ENCODE measurements at regions not wholly inside any gene's neighbourhood (a gene's known extent, or its start where the extent isn't known, plus 50 kb on each side); places are given as distances from the start of the nearest gene placed in this dataset.

DNA sequence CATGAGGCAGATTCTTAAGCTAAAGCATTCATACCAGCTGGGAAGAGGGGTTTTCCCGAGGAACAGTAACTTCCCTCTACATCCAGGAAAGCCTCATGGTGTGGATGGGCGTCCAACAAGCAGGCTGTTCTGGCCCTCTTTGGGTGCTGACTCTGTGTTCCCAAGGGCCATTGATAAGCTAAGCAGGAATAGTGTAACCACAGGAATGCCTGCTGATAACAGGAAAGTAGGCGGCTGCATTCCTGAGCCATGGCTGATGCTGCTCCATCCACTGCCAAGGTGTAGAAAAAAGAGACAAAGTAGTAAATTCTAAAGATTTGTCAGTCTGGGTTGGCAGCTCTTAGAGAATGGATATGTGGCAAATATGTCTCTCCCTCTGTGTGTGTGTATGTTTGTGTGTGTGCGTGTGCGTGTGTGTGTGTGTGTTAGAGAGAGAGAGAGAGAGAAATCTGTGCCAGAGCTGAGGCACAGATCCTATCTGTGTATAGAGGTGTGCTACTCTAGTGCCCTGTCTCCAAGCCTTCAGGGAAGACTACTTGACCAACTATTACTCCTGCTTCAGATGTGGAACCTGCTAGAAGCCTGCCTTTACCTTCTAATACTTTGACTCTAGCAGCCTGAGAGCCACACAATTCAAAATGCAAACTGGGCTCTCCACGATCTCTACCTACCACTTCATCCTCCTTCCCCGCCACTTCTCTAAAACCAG, 353.1 kb upstream of the NR3C2 start:
- DNase-seq = no peak

DNA sequence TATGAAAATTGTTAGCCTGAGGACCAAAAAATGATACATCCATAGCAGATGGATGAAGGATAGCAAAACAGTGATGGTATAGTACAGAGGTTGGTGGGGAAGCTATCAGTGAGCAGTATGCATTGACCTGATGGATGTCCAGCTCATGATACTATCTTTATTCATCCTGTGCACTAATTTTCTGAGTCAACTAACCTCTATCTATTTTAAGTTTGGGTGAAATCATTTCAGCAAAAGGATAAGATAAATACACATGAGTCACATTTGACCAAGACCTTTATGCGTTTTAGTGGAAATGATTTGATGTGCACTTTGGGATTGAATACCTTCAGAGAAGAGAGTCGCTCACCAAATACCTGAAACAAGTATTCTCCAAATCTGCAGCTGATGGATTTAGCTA, 351.0 kb upstream of the NR3C2 start:
- DNase-seq = no peak

DNA sequence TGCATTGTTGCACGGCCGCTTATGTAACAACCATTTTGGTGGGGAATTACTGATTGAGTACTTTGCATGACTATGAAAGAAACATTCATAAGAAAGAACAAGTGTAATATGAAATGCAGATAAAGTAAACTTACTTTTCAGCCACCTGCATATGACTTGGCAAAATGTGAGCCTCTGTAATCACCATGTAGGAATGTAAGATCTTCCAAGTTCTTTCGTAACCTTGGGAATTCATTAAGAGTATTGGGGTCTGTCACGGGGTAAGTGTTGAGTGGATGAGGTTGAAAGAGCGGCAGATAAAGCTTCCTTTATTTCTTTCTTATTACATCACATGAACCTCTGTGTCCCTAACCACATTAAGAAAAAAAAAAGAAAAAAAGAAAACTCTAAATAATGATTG, 348.5 kb upstream of the NR3C2 start:
- DNase-seq = no peak

DNA sequence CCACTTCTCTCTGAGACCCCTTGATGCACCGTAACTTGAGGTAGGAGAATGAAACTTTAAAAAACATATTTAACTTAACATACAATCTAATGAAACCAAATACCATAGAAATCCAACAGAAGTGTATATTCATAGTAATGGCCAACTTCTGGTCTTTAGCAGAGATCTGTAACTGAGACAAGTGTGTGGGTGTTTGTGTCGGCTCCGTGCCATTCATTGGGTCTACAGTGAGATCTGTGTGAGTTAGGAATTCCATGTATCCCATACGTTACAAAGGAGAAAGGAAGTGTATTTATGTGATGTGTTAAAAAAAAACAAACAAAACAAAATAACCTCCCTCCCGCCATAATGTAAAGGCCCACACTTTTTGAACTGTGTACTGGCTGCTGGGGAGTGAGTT, 348.0 kb upstream of the NR3C2 start:
- DNase-seq = no peak

DNA sequence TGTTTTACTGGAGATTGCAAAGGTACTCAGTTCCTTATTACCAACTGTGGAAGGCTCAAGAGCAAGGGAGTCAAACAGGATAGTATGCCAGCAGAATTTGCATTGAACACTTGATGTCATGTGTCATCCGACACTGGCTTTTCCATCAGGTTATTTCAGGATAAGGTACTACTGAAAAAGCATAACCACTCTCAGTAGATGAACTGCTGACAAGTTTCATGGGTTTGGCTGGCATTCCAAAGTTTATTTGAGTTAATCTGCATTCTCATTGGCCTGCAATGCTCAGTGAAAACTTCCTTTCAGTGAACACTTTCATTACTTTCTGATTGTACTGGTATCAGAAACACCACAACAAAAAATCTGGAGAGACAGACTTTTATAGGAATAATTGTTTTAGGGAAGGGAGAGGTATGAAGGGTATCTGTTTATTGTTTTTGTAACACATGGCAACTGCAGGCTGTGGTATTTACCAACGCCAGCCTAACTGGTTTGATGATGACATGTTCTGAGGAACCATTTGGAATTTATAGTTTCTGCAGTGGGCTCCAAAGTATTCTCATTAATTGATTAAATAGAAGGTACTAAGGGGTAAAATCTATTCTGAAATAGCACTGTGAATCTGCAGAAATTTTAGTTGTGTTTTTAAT, 345.7 kb upstream of the NR3C2 start:
- no peak for DNase-seq

DNA sequence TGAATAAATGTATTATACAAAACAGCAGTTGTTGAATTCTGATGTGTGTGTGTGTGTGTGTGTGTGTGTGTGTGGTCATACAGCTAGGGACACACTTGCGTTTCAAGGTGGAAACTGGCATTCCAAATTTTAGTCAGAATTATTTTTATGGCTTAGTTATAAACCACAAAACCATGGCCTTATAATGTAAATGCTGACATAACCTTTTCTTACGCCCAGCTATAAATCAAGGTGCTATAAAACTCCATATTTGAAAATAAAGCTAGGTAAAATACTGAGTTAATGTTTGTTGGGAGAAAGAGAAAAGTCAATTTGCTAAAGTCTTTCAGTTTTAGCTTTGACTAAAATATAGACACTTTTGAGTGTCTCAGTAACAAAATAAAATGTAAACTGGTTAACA, 345.1 kb upstream of the NR3C2 start:
- no peak for DNase-seq

DNA sequence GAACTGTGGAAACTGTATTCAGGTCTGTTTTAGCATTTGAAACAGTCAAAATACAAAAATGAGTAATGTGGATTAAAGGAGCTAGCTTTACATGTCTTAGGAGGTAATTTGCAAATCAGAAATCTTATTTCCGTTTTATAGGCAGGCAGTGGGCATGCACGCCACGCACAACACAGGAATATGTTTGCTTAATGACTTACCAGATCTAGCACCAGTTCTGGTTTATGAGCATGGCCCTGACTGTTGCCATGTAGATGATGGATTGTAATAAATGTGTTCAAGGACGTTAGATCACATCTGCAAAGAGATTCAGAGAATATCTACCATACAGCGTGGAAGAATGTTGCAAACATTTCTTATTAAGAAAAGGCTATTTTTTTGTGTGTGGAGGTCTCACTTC, 344.5 kb upstream of the NR3C2 start:
- no peak for DNase-seq

DNA sequence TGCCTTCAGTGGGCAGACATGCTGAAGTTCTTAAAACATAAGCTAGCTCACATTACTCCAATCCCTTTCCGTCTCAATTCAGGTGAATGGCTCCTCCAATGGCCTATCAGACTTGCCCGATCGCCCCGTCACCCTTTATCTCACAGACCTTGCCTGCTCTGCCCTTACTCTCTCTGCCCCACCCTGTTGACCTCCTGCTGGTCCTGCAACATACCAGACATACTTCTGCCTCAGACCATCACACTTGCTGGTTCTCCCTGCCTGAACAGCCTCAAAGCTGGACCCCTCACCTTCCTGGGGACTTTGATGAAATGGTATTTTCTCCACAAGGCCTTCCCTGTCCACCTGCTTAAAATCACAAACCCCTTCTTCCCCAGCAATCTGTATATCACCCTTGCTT, 340.1 kb upstream of the NR3C2 start:
- no peak for DNase-seq

DNA sequence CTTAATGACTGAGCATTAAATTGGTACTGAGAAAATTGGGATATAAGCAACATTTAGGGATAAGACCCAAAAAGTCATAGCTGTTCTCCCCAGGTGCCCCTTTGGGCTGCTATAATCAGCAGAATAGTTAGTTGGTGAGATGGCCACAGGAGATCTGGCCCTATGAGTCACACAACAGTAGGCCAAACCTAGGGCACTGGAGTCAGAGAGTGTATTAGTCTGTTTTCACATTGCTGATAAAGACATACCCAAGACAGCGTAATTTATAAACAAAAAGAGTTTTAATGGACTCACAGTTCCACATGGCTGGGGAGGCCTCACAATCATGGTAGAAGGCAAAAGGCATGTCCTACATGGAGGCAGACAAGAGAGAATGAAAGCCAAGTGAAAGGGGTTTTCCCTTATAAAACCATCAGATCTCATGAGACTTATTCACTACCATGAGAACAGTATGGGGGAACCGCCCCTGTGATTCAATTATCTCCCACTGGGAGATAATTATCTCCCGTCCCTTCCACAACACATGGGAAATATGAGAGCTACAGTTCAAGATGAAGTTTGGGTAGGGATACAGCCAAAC, 338.3 kb upstream of the NR3C2 start:
- no peak for DNase-seq

DNA sequence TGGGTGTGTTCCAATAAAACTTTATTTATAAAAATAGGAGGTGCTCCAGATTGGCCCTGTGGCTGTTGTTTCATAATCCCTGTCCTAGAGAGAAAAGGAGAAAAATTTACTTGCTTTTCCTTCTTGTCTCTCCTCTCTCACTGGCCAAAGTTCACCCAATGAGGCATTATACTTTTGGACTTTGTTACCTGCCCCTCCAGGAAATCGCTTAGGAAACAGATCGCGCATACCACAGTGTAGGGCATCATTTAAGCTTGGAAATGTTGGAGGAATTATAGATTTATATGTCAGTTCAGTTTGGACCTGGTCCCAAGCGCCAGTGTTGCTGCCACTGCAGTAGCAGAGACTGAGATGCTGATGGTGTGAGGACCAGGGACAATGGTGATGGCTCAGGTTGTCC, 337.6 kb upstream of the NR3C2 start:
- DNase-seq = no peak

DNA sequence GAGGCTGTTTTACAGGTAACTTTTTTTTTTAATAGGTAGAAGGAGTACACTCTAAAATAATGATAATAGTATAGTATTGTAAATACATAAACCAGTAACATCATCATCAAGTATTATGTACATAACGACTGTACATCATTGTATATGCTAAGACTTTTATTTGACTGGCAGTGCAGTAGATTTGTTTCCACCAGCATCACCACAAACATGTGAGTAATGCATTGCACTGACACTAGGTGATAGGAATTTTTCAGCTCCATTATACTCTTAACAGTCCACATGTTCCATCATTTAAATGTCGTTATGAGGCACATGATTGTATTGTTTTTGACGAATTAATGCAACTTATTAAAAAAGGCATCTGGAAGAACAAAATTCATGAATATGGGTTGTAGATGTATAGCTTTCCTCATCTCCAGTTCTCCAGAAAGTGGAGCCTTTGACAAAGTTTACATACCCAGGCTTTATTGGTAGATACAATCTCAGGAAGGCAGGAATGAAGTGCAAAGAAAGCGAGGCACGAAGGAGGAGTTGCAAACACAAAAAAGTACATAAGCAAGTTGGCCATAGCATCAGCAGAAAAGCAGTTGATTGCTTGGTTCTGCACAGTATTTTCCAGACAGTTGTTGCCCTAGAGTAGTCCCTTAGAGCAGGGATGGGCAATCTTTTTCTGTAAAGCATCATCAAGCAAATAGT, 336.9 kb upstream of the NR3C2 start:
- DNase-seq = no peak

DNA sequence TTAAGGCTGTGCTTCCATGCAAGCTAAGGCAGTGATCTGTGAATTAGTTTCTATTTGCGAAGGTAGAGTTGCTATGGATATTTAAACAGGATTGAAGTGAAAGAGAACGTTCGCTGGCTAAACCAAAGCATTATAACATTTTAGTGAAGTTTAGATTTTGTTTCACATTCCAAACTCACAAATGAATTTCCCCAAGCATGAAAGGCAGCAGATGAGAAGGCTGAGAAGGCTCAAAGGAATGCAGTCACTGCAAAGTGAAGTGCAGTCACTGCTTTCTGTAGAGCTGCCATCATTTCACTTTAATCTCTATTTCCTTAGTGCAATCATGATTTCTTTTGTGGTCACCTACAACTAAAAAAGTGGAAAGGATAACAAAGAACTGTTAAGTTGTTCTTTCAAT, 334.7 kb upstream of the NR3C2 start:
- DNase-seq = no peak

DNA sequence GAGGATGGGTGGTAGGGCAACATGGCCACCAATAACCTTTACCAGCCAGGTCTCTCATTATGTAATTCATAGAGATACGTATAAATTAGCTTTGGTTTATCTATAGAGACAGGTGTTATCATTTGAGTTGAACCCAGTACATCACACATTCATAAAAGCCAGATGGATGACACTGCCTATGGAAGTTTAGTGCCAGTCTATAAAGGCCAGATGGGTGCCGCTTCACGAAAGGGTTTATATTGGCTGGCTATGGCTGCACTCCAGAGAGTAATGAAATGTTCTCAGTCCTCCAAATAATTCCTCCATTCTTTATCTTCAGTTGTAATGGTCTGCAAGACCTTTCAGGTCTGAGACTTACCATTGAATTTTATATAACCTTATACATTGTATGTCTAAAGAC, 331.9 kb upstream of the NR3C2 start:
- DNase-seq = no peak

DNA sequence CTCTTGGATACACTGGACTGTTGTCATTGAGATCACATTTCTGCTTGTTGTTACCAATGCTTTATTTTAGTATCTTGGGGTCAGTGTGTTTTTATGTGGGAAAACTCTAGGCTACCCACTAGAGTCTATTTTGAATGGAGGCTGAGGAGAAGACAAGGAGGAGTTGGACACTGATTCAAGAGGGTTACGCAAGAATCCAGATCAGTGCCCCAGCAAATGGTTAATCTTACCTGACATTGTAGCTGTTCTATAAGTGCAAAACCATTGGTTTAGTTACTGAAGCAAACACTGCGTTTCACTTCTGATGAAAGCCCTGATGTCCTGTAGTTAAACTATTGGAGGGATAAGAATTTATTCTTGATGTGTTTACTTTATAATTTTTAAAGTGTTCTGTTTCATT, 331.1 kb upstream of the NR3C2 start:
- no peak for DNase-seq

DNA sequence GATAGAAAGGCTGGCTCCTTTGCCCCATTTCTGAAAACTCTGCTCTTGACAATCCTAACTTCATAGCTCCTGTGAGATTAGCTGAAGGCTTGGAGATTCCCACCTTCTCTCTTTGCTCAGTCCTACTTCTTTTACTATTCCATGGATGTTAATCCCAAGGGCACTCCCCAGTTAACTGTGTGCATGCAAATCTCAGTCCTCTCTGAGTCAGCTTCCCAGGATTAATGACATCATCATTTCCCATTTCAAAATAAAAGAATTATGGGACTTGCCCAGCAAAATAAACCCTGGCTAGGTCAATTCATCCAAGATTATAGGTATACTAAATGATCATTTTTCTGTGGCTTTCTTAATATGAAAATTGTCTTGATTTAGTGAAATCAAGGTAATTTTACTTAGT, 328.6 kb upstream of the NR3C2 start:
- DNase-seq = no peak

DNA sequence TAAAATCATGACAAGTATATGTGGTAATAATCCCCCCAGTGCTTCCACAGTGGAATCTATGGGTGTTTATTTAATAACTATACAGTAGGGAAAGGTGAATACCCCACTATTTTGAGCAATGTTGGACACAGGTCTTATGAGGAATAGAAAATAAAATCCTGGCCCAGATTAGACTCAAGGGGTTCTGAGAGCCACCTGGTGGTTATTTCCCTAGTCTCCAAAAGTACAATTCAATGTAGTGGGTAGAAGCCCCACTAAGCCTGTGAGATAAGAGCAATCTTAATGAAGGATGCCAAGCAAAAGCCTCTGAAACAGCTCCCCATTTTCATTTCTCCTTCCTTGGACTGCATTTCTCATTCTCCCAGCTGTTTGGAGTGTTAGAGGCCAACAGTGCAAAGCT, 328.2 kb upstream of the NR3C2 start:
- DNase-seq = no peak

DNA sequence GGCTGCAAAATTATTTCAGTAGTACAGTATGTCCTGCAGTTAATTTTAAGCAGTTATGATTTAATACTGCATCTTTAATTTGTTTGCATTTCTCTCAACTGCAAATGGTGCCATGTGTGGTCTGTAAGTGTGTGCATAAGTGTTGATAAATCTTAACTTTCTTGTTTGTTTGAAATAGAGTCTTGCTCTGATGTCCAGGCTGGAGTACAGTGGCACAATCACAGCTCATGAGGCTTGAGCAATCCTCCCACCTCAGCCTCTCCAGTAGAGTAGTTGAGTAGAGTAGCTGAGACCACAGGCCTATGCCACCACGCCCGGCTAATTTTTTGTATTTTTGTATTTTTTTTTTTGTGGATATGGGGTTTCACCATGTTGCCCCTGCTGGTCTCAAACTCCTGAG, 322.5 kb upstream of the NR3C2 start:
- no peak for DNase-seq

DNA sequence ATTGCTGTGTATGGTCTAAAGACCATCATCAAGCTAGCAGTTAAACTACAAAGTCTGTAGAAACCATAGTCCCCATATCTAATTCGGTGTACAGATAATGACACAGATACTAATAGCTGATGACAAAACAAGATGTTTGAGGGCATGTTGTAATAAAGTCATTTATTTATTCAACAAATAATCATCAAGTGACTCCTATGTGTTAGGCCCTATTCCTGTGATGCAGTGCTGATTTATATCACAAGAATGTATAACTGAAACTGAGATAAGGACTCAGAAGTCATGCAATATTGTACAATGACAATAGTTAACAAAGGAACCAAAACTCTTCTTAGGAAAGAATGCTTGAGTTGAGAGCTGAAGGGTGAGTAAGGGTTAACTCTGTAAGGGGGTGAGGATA, 315.0 kb upstream of the NR3C2 start:
- no peak for DNase-seq

DNA sequence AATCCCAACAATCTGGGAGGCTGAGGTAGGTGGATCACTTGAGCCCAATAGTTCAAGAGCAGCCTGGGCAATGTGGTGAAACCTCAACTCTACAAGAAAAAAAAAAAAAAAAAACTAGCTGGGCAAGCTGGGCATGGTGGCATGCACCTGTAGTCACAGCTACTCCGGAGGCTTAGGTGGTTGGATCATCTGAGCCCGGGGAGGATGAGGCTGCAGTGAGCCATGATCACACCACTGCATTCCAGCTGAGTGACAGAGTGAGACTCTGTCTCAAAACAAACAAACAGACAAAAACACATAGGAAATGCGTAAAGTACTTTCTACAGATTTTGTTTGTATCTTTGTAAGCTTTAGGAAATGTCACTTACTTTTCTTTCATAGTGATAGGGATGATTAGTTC, 307.2 kb upstream of the NR3C2 start:
- DNase-seq = no peak

DNA sequence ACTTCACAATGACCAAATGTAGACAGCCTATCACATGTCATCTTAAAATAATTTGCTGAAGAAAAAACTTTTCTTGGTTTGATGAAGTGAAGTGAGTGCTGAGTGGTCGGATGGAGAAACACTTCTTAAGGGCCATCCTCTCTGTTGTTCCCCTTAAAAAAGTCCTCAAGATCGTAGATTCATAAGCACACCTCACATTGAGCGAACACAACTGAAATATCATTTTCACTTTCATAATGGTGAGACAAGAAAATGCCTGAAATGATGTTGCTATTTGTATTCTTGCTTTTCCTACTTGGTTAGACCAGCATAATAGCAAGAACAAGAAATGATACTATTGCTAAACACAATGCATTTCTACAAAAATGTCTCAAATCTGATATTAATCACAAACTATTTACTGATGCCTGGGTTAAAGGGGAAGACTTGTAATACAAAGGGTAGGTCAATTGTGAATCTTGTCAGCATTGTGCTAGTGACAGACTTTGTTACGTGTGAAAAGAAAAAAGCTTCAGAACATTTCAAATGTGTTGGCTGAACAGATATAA, 305.6 kb upstream of the NR3C2 start:
- no peak for DNase-seq

DNA sequence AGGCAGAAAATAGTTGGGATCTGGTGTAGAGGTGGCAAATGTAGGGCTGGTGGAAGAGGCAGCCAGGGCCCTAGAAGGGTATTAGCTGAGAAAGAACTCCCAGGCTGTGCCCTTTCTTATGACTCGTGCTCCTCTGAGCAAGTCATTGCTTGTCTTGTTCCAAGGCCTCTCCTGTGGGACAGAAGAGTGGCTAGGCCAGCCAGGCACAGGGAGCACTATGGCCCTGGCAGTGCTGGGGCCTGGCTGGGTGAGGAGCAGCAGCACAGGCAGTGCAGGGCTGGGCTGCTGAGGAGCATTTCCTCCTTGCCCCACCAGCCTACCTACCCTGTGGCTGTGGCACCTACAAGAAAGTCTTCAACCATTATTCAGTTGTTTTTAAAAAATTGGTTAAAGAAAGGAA, 298.5 kb upstream of the NR3C2 start:
- DNase-seq = no peak

DNA sequence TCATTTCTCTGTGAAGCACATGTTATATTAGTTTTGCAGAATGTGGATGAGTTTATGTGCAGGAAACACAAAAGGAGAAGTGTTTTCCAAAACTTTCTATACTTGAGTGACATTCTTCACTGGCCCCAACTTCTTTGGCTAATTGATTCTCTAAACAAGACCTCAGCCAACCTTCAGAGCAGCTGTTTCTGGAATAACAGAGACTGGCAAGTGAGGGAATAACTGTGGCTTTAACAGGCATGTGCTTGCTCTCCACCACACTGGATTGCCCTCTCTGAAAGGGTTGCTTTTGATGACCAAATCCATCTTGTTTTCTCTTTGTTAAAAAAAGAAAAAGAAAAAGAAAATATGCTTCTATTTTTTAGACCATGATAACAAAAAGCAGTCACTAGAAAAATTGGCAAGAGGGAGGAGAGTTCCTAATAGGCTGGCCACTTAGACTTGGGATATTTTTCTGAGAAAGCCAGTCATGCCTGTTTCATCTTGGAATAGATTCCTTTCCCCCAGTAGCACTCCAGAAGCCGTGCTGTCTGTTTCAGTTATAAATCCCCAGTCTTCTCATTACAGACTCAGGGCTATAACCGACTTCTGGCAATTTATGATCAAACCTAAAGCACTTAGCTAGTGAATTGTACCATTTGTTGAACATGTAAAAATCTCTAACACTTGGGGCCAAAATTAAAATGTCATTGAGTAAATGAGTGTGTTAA, 295.0 kb upstream of the NR3C2 start:
- DNase-seq = no peak
